GM12891 (cell line): ENCODE measurements at regions not wholly inside any gene's neighbourhood (a gene's known extent, or its start where the extent isn't known, plus 50 kb on each side); places are given as distances from the start of the nearest gene placed in this dataset.

Experiments
- PAX5 ChIP-seq: IDR thresholded peaks from 2 replicates; pipeline ENCODE4 v1.6.1; 2011; ENCODE audit warnings: low read length, moderate library complexity, mild to moderate bottlenecking; ENCODE audit not compliant: insufficient read depth, severe bottlenecking
- POLR2A ChIP-seq: IDR thresholded peaks from 2 replicates; pipeline ENCODE4 v1.6.1; 2011; ENCODE audit warnings: low read depth, low read length, control low read depth
- POLR2AphosphoS5 ChIP-seq: IDR thresholded peaks from 2 replicates; pipeline ENCODE4 v1.6.1; 2011; ENCODE audit warnings: low read depth, low read length, control low read depth
- TAF1 ChIP-seq: IDR thresholded peaks from 2 replicates; pipeline ENCODE4 v1.6.1; 2011; ENCODE audit warnings: low read depth, low read length, control low read depth

DNA sequence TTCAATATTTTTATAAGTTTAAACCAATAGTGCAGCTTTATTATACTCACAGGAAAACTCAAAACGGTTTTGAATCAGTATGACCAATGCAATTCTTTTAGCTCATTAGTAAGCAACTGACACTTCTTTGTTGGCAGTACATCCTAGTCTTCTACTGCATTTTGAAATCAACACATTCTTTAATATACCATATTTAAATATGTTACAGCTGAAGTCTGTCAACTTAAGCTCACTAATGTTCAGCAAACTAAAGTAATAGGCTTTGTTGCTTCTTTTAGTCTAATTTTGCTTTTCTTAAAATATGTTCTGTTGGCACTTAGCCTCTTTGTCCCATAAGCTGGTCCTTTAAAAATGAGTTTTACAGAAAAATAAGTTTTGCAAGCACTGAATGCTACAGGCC is 55.4 kb upstream of the CCBE1 start:
- TF ChIP-seq POLR2A = no peak
- no peak for TF ChIP-seq PAX5
- no peak for TF ChIP-seq TAF1
- no peak for TF ChIP-seq POLR2AphosphoS5
